HG03378 (cell line): ENCODE measurements at regions not wholly inside any gene's neighbourhood (a gene's known extent, or its start where the extent isn't known, plus 50 kb on each side); places are given as distances from the start of the nearest gene placed in this dataset.
"Not testable (repeated sequence)": the region's sequence is repeated elsewhere in the genome, so short reads cannot be mapped to it uniquely, and the experiment has no call there.

Experiments
- ATAC-seq: cut with Tn5 transposase; IDR thresholded peaks from one replicate; pipeline ENCODE4 v1.9.1; 2021; ENCODE audit warnings: mild to moderate bottlenecking, moderate library complexity; ENCODE audit not compliant: unreplicated experiment

DNA sequence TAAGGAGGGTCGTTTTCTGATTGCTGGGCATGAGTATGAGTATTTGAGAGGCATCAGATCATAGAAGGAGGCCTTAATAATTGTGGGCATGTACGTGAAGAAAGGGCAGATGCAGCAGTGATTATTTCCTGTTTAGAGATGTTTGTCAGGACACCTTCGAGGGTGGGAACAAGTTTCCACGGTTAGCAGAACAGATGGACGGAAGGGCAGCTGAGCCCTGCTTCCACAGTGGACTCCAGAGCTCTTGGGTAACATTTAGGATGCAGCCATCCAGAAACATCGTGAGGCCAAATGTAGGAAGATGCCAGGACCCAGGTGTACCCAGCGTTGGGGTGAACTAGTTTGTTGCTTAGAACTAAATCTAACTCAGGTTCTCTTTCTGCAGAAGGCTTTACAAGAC is 231.3 kb upstream of the FAT1 start:
- no peak for ATAC-seq

DNA sequence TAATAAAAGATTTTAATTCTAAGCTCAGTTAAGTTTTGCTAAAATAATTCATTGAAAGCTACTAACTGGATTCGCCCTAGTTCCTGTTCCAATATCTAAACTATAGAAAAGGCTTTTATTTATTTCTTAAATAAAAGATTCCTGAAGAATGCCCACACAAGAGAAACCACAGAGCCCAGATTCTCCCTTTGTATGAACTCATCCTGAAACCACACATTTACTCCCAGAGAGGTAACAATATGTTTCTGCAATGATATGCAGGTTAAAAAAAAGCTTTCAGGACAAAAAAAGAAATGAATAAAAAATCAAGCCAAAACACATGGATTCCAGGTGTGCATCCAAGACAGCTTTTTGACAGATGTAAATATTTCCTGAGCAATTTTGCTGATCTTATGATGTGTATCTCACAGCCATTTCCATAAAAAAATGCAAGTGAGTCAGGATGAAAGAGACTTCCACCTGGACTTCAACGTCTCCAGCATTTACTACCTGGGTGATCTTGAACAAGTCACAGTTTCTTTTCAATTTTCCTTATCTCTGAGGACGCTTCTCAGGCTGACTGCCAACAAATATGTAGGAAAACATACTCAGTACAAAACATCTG is 234.4 kb upstream of the FAT1 start:
- ATAC-seq: no peak

DNA sequence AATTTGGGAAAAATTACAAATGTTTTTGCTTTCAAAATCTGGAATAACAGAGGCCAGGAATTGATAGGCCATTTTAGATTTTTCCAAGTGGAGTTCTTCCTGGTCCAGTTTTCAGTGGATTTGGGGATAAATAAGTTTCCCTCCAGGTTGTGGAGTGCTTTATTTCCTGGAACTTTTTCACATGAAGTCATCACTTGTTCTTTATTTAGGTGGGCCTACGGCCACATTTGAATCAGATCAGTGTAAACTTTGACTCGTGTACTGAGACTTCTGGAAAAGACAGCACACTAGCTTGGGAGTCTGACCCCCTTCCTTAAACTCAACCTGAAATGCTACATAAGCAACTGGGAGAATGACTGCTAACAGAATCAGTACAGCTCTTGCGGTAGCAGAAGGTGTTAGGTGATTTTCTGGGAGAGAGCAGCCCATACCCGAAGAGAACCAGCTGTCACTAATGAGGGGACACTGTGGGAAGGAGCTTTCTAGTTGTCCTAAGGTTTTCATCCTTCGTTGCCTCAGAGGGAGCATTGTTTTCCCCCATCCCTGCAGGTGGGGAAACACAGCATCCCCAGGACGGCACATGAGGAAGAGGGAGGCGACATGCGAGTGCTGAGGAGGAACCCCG is 235.2 kb upstream of the FAT1 start:
- ATAC-seq: no peak

DNA sequence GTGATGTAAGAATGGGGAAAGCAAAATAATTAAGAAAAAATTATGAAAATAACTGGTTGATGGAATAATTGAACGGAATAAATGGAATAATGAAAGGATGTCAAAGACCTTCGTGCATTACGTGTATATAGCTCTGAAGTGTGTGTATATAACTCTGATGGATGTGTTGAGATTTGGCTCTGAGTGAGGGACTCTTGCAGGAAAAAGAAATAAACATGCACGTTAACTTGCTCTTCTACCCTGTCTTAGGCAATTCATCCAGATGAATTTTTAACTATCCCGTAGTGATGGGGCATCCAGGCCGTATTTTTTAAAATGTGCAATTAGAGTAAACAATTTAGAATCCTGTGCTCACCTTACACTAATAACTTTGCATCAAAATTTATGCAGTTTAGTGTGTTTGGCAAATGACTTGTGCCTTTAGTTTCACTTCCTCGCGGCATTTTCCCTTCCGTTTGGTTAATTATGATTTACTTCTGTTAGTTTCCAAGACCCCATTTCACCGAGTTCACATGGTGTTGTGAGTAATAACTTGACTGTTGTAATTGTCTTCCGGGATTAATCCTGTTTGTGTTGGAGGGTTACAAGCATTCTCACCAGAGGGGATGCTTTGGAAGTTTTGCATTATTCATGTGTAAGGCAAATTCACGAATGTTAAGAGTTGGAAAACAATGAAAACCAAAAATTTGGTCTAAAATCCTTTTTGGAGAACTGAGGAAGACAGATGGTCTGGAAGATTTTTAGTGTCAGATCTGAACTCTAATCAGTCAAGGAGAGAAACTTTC is 256.5 kb upstream of the FAT1 start:
- no peak for ATAC-seq

DNA sequence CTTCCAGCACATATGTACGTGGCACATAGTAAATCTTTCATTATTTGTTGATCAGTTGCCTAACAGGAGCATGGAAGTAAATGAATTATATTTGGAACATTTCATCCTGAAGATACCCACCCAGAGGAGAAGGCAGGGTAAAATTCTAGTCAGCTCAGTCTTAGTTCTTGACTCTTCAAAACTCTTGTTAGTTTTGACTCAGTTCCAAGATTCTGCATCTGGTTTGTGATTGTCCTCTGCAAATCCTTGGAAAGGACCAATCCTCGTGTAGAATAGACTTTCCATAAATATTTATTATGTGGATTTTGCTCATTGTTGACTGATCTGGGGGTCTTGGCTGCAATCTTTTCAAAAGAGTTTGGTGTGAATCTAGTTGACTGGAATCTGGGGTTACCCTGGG is 257.5 kb upstream of the FAT1 start:
- ATAC-seq: no peak

DNA sequence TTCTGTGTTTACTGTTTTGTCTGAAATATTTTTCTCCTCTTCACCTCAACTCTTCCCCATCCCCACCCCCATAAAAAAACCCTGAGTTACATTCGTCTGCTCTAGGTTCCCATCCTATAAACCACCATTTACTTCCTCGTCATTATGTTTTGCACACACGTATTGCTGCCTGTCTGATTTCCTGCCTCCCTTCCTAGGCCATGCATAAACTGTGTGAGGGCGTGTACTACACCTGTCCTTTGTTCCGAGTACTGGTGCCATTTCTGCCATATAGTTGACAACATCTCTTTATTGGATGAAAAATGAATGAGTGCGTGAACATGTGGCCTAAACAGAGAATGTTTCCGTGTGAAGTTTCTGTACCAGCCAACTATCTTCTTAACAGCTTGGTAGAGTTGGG is 258.5 kb upstream of the FAT1 start:
- no peak for ATAC-seq

DNA sequence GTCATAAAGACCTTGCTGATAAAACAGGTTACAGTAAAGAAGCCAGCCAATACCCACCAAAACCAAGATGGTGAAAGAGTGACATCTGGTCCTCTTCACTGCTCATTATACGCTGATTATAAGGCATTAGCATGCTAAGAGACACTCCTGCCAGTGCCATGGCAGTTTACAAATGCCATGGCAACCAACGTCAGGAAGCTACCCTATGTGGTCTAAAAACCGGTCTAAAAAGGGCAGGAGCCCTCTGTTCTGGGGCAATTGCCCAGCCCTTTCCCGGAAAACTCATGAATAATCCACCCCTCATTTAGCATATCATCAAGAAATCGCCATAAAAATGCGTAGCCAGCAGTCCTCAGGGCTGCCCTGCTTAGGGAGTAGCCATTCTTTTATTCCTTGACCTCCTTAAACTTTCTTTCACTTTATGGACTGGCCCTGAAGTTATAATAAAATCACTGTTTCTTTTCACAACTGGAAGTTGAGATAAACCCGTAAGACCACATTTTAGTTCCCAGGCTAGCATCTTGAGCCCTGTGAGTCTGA is 260.5 kb upstream of the FAT1 start:
- no peak for ATAC-seq

DNA sequence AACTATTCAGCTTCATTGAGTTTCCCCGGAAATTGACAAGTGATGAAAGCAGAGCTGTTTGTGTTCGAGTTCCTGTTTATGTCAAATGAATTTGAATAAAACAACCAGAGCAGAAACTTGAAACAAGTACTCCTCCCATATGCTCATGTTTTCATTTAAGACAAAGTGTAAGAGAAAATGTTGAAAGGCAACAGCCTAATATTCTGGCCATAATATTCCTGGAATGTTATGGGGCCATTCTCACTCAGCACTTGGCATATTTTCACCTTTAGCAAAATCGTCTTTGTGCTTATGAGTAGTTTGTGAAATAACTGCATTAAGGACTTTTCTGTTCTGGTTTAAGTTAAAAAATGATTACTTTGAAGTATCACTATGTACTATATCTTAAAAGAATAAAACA is 276.0 kb upstream of the FAT1 start:
- ATAC-seq: no peak

DNA sequence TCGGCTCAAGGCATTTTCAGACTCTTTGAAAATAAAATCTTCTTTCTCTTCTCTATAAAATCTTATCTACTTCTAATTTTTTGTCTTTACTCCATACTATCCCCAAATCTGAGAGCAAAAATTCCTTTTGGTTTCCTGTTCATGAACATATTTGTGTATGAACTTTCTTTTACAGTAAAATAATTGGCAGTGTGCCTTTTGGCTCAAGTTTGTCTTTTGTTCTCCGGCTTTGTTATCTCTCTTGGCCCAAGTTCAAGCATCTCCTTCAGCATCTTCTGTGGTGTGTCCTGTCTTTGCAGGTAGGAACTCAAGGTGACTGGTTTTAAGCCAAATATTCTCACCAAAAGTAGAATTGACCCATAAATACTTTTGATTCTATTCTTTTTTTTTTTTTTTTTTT is 276.6 kb upstream of the FAT1 start:
- no peak for ATAC-seq

DNA sequence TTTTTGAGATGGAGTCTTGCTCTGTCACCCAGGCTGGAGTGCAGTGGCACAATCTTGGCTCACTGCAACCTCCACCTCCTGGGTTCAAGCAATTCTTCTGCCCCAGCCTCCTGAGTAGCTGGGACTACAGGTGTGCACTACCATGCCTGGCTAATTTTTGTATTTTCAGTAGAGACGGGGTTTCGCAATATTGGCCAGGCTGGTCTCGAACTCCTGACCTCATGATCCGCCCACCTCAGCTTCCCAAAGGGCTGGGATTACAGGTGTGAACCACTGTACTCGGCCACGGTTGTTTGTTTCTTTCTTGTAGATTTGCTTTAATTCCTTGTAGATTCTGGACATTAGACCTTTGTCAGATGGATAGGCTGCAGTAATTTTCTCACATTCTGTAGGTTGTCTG is 278.5 kb upstream of the FAT1 start:
- not testable (repeated sequence) for ATAC-seq

DNA sequence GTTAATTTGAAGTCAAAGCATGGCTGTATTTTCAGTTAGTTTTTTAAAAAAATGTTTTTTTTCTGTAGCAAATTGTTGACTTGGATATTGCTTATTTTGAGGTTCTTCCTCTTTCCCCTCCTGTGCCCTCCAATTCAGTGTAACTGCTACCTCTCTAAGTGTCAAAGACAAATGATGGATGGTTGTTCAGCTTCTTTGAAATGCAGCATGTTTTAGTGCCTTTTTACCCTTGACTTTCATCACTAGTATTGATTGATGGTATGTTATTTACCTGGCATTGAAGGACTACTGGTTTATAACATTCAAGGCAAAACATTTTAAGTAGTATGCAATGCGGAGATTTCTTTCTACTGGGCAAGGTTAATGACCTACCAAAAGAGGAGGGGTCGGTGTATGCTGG is 281.0 kb upstream of the FAT1 start:
- ATAC-seq: no peak

DNA sequence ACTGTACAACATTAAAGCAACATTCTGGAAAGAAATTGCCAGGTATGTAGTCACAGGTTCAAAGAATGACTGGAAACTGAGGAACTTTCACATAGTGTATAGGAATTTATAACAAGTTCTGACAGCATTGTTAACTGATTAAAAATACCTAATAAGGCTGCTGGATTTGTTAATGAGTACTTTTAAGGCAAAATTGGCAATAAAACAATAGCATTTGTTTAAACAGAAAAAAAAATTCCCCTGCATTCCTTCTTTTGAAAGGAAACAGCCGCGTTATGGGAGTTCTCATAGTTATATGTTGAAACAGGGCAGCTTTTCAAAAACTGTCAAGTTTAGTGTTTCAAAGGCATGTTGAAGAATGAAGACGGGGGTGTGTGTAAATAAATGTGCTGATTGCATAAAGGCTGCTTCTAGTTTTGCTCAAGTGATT is 282.5 kb upstream of the FAT1 start:
- ATAC-seq: no peak

DNA sequence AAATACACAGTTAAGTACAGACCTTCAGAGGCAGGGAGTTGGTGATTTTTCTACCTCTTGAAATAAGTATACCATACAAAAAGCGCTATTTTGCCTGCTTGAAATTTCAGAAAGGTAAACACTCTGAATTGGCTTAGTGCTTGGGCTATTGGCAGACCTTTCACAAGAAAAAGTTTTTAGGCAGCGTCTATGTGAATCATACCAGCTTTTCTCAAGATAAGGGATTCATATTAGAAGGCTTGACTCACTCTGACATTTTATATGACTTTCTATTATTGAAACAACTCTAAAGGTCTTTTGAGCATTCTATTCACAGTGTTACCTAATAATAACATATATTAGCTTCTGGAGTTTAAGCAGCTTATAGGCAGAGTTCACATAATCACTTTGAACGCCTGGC is 286.4 kb upstream of the FAT1 start:
- ATAC-seq: no peak

DNA sequence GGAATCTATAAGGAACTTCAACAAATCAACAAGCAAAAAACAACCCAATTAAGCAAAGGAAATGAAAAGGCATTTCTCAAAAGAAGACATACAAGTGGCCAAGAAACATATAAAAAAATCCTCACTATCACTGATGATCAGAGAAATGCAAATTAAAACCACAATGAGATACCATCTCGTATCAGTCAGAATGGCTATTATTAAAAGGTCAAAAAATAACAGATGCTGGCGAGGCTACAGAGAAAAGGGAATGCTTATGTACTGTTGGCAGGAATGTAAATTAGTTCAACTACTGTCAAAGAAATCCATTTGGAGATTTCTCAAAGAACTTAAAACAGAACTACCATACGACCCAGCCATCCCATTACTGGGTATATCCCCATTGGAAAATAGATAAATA is 292.4 kb upstream of the FAT1 start:
- no peak for ATAC-seq

DNA sequence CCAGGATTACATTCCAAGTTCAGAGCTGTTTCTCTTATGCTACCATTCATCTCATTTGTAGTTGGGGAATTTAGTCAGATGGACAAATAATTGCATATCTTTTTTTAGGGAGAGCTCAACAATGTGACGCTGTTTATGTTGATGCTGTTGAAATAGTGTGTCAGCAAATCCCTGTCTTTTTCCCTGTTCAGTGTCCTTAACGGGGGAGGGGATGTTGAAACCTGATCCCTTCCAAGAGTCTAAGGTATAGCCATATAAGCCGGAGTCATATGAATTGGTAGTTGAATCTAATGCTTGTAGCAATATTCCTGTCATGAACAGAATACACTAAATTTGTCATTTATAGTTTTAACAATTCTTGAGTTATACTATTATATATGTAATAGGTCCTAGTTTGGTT is 293.5 kb upstream of the FAT1 start:
- ATAC-seq: no peak

DNA sequence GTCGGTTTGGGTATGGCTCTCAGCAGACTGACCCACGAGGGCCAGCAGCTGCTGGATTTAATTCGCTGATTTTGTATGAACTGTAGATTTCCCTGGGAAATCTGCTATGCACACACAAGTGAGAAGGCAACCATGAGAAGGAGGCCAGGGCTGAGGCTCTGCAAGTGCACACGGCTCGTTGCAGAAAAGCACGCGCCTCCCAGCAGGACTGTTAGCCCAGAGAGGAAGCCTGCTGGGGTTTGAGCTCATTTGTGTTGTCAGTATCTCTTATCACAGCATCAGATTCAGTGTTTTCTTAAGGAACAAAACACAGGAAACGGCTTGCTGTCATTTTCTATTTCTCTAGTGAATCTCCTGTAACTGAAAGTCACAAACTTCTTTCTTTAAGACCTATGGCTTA is 296.2 kb upstream of the FAT1 start:
- ATAC-seq: no peak

DNA sequence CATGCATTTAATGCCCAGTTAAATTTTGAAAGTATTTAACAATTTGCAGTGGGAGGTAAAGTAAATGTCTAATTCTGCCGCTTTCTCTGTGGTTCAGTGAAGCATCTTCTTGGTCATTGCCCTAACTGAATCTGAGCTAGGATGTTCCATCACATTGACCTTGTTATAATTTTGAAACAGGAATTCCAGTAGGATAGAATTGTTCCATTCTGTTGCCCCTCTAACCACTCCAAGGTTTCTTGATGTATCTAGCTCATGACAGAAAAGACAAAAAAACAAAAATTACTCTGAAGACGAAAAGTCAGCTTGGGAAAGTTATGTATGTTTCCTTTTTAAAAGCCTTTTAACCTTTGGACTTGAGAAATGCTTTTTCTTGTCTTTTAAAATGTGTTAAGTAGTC is 297.0 kb upstream of the FAT1 start:
- no peak for ATAC-seq

DNA sequence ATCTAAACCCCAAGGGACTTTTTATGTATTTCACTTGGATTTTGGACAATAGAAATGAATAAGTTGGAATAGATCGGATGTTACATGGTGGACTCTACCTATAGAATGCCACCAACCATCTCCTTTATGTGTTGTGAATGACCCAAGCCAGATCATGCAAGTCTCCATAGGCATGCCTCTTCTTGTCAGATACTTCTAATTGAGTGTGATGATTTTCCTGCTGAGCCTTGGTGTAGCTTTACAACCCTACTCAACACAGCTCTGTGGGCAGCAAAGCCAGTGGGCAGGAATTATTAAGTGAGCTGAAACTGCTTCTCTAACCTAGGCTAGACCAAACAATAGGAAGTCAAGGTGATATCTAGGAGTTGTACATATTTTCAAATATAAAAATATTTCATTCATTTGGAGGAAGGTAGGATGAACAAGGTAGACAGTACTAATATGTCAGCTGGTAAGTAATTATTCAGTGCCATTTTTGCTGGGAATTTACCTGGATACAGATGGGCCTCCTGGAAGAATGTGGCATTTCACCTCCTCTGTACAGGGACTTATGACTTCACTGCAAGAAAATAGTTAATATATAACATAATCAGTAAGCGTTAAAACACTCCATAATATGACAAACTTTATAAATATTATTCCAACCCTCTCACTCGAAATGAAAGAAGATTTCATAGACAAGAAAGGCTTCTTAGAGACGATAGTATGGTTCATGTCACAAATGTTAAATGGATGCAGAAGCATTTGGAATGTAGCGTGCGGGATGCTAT is 298.0 kb upstream of the FAT1 start:
- no peak for ATAC-seq

DNA sequence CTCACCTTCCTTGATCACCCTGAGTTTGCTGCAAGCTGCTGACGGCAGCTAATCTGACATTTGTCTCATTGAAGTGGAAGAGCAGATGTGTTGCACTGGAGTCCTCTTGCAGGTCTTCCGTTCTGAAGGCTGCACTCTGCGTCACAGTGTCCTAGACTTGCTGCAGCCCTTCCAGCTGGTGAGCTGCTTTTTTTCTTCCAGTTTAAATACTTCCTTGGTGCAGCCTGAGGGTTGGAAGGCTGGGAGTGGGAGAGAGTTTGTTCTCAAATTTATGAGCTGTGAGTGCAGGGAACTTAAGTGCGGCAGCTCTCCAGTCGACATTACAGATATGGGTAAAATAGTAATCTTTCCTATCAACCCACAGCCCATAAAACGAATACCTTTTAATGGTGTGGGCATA is 303.6 kb upstream of the FAT1 start:
- ATAC-seq: no peak

DNA sequence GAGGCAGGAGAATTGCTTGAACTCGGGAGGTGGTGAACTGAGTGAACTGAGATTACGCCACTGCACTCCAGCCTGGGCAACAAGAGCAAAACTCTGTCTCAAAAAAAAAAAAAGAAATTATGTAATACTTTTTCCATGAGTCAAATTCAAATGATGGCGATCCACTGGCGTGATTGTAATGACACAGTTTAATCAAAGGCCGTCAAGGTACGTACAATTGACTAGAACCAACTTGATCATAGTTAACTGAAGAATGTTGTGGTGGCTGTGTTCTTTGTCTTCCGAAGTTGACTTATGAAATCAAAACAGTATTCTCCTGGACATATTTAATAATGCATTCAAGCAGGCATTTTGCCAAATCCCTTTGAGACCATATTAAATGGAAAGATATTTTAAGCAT is 318.6 kb upstream of the FAT1 start:
- ATAC-seq: no peak

DNA sequence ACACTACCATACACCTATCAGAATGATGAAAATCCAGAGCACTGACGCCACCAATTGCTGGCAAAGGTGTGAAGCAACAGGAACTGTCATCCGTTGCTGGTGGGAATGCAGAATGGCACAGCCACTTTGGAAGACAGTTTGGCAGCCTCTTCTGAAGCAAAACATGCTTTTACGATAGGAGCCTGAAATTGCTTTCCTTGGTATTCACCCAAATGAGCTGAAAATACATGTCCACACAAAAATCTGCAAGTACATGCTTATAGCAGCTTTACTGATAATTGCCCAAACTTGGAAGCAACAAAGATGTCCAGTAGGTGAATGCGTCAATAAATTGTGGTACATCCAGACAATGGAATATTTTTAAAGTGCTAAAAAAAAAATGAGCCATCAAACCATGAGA is 322.8 kb upstream of the FAT1 start:
- ATAC-seq: no peak
